ENCODE measurements at regions not wholly inside any gene's neighbourhood (a gene's known extent, or its start where the extent isn't known, plus 50 kb on each side); places are given as distances from the start of the nearest gene placed in this dataset.

DNA sequence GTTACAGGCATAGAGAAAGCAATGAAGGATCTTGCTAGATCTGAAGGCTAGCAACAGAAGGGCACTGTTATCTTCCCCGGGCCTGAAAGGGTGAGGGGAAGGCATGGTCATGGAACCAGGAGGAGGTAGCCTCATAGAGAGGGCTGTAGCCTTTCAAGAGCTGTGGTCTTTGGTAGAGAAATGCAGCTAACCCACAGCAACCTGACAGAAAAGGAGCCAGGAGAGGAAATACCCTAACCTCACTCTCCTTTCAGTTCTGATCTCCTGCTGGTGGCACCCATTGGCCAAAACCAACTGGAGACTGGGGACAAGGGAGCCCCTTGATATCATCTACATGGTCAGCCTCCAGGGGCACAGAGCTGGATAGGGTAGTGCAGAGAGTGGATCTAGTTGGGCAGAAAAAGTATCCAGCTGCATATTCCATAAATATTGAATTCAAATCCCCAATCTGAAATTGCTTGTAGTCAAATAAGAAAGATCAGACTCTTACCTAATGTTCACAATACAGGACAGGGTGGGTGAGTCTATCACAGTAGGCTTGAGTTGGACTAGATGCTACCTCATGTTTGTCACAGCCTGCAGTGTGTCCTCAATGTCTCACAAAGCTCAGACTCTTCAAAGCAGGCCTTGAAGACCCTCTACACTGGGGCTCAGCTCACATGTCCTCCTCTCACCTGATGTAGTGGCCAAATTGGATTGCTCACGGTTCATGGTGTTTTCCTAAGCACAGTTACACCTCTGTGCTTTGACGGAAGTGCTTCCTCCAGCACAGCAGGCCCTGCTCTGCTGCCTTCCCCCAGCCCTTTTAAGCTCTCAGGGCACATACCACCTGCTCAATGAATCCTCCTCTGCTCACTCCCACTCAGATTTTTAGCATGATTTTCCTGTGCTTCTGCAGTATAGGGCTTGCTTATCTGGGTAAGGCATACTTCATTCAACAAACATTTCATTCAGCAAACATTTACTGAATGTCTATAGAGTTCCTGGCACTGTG, 74.1 kb upstream of the JUN start (continued):
- TF ChIP-seq, protein P1, sequence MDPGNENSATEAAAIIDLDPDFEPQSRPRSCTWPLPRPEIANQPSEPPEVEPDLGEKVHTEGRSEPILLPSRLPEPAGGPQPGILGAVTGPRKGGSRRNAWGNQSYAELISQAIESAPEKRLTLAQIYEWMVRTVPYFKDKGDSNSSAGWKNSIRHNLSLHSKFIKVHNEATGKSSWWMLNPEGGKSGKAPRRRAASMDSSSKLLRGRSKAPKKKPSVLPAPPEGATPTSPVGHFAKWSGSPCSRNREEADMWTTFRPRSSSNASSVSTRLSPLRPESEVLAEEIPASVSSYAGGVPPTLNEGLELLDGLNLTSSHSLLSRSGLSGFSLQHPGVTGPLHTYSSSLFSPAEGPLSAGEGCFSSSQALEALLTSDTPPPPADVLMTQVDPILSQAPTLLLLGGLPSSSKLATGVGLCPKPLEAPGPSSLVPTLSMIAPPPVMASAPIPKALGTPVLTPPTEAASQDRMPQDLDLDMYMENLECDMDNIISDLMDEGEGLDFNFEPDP (CRISPR knock-in tag; IDR thresholded peaks at IDR 0.05) = no peak
- TF ChIP-seq HNRNPLL (IDR thresholded peaks at IDR 0.05; ENCODE audit: low read depth, low read length, poor library complexity, severe bottlenecking) (no peak), MAFF (IDR thresholded peaks at IDR 0.05; ENCODE audit: low read length) (no peak), ZFPM2 (CRISPR knock-in tag; IDR thresholded peaks at IDR 0.05) (no peak), NRF1 (conservative IDR thresholded peaks at IDR 0.05 in 1 of 2, IDR thresholded peaks at IDR 0.05 in 1 of 2) (no peak)
- TF ChIP-seq, protein P2, sequence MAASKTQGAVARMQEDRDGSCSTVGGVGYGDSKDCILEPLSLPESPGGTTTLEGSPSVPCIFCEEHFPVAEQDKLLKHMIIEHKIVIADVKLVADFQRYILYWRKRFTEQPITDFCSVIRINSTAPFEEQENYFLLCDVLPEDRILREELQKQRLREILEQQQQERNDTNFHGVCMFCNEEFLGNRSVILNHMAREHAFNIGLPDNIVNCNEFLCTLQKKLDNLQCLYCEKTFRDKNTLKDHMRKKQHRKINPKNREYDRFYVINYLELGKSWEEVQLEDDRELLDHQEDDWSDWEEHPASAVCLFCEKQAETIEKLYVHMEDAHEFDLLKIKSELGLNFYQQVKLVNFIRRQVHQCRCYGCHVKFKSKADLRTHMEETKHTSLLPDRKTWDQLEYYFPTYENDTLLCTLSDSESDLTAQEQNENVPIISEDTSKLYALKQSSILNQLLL (CRISPR knock-in tag; IDR thresholded peaks at IDR 0.05; ENCODE audit: borderline replicate concordance) = no peak
- TF ChIP-seq, protein P3, sequence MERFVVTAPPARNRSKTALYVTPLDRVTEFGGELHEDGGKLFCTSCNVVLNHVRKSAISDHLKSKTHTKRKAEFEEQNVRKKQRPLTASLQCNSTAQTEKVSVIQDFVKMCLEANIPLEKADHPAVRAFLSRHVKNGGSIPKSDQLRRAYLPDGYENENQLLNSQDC (CRISPR knock-in tag; IDR thresholded peaks at IDR 0.05) = no peak
